ENCODE measurements at regions not wholly inside any gene's neighbourhood (a gene's known extent, or its start where the extent isn't known, plus 50 kb on each side); places are given as distances from the start of the nearest gene placed in this dataset.
A peak's percentile ranks its signal among the peaks of the same experiment; 100 is the strongest.
"Not testable (repeated sequence)": the region's sequence is repeated elsewhere in the genome, so short reads cannot be mapped to it uniquely, and the experiment has no call there.

- no peak for FAIRE-seq
Observed at GRCh38 chr9:31210978-31211570, 1173.4 kb upstream of the ACO1 start.

- not testable (repeated sequence) for FAIRE-seq
Observed at GRCh38 chr9:31229976-31230375, 1154.5 kb upstream of the ACO1 start.

DNA sequence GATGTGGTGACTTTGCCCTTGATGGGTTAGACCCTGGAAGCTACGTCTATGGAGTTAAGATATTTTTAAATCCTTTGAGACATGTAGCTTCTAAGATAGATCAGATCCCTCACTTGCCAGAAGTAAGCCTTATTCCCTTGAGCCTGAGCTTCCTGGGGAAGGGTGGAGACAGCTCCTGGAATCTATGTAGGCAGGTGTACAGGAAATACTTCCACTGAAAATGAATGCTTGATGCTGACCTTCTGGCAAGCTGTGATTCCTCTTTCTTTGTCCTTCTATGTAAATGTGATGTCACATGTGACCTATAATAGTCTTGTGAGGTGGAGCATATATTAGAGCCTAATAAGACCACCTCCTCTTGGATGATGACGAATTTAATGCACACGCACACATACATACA, 1152.0 kb upstream of the ACO1 start:
- no peak for FAIRE-seq

DNA sequence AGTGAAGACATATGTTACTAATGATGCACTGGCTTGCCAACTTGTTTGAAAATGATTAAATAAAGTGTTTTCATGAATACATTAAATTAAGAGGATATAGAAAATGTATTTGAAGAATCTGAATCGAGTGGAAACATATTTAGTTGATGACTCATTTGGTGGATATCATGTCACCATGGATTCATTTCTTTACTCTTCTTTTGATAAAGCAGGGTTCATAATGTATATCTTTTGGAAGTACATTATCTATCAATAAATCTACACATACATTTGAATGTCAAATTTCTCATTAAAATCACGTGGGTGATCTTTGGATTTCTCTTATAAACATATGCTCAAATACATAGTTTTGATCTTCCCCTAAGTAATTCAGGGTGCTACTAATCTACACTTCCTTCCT, 1148.1 kb upstream of the ACO1 start:
- FAIRE-seq = no peak

- FAIRE-seq = no peak
Observed at GRCh38 chr9:31243386-31243785, 1141.1 kb upstream of the ACO1 start.

- no peak for FAIRE-seq
Observed at GRCh38 chr9:31248156-31248555, 1136.3 kb upstream of the ACO1 start.

DNA sequence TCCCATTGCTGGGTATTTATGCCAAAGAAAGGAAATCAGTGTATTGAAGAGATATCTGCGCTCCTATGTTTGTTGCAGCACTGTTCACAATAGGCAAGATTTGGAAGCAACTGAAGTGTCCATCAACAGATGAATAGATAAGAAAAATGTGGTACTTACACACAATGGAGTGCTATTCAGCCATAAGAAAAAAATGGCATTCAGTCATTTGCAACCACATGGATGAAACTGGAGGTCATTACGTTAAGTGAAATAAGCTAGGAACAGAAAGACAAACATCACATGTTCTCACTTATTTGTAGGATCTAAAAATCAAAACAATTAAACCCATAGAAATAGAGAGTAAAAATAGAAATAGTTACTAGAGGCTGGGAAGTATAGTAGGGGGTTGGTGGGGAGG, 1133.1 kb upstream of the ACO1 start:
- no peak for FAIRE-seq

- no peak for FAIRE-seq
Observed at GRCh38 chr9:31253800-31254762, 1130.4 kb upstream of the ACO1 start.

DNA sequence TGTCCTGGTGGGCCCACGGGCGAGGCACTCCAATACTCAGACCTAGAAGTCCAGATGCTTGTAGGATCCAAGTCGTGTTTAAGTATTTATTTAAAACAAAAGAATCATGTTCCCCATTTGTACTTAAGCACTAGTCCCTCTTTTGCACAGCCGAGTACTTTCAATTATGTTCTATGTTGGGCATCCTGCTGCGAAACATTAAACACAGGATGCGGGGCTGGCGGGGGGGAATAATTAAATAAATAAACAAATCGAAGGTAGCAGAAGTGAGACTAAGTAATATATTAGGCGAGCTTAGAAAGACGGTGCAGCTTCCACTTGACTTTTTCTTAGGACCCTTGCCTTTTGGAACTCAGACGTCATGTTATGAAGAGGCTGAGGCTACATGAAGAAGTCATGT, 1129.2 kb upstream of the ACO1 start:
- no peak for FAIRE-seq

GRCh38 chr9:31259824-31260223, 1124.6 kb upstream of the ACO1 start:
- no peak for FAIRE-seq

- FAIRE-seq = no peak
Observed at GRCh38 chr9:31272456-31273295, 1111.8 kb upstream of the ACO1 start.

GRCh38 chr9:31275419-31275818, 1109.0 kb upstream of the ACO1 start:
- no peak for FAIRE-seq

DNA sequence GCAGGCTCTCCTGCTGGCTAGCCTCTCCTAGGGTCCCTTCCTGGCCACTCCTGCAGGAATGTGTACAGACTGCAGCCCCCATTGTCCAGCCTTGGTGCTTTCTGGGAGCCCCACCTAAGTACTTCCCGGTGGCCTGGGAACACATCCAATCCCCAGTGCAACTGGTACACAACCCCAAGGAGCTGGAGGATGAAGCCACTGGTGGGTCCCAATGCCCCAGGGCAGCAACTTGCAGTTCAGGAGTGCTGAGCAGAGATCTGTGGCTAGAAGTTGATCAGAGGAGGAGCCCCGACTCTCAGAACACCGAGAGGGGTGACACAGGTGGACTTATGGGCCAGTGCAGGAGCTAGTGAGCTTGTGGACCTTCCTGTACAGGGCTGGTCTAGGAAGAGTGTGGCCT, 1093.7 kb upstream of the ACO1 start:
- FAIRE-seq = no peak

GRCh38 chr9:31302620-31303418, 1081.6 kb upstream of the ACO1 start:
- FAIRE-seq = no peak

- peak; percentile 45 for FAIRE-seq
Observed at GRCh38 chr9:31304576-31304975, 1079.9 kb upstream of the ACO1 start.

DNA sequence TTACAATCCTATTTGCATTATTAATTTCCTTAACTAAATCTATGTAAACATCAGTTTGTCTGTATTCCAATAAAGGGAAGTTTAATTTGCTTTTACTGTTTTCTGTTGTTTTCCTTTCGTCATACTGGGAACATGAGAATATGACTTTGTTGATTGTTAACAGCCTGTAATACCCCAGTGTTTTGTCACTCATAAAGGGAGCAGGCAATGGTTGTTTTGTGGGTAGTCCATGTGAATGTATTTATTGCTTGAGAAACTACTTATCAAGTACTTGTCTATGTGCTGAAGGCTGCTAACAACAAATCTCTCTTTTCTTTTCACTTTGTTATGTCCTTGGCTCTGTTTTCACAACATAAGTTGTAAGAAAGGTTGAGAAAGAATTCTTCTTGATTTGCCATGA, 1070.2 kb upstream of the ACO1 start:
- no peak for FAIRE-seq

DNA sequence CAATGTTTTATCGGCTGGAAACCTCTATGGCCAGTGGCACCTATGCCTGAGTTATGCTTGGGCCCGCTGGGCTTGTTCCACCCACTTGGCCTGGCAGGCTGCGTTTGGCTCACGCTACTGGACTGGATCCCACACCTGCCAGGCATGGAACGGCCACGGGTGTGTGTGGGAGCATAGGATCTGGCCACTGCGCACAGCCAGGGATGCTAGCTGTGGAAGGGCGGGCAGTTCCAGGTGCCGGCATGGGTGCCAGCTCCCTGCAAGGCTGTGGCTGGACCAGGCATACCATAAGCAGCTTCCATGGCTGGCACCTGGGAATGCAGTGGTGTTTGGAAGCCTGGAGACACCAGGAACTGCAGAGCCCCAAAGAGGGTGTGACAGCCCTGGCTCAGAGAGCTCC, 1063.9 kb upstream of the ACO1 start:
- FAIRE-seq = no peak

GRCh38 chr9:31321256-31321655, 1063.2 kb upstream of the ACO1 start:
- FAIRE-seq = no peak

- FAIRE-seq = no peak
Observed at GRCh38 chr9:31321686-31322085, 1062.8 kb upstream of the ACO1 start.

- no peak for FAIRE-seq
Observed at GRCh38 chr9:31323726-31324444, 1060.6 kb upstream of the ACO1 start.

GRCh38 chr9:31325778-31326177, 1058.7 kb upstream of the ACO1 start:
- FAIRE-seq = no peak

DNA sequence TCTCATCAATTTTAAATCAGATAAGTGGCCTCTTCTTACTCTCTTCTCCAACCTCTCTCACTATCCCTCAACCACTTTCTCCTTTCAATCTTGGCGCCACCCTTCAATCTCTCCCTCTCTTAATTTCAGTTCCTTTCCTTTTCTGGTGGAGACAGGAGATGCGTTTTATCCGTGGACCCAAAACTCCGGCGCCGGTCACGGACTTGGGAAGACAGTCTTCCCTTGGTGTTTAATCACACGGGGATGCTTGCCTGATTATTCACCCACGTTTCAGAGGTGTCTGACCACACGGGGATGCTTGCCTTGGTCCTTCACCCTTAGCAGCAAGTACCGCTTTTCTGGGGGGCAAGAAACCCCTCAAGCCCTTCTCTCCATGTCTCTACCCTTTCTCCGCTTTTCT, 1057.6 kb upstream of the ACO1 start:
- not testable (repeated sequence) for FAIRE-seq

All from islet of Langerhans (tissue), 1 donor.